HepG2 (cell line): ENCODE measurements at regions not wholly inside any gene's neighbourhood (a gene's known extent, or its start where the extent isn't known, plus 50 kb on each side); places are given as distances from the start of the nearest gene placed in this dataset.

ENCODE experiments used
- ATAC-seq: fragments of 200-7000 bp; cut with Tn5 transposase; 3 replicates; pipeline ENCODE4 v1.9.1; 2020; ENCODE audit warnings: mild to moderate bottlenecking, moderate library complexity
- BruUV-seq: library from RNA; stranded (reverse); fragments of 400-500 nt; replicated peaks from 2 replicates; lab custom pipeline; 2021; lab: Mats Ljungman, UMichigan
- CTCF ChIA-PET: fragments of 300-600 bp; formaldehyde crosslinking; extraction: SDS; loops from one replicate; lab custom pipeline; 2021; ENCODE audit warnings: low total read pairs, inconsistent platforms, low intra/inter-chr PET ratio; lab: Yijun Ruan, JAX
- POLR2A ChIA-PET: fragments of 350-600 bp; sonication (Branson Sonifier 250); formaldehyde crosslinking; loops from one replicate; lab custom pipeline; 2020; ENCODE audit warnings: antibody characterized with exemption, inconsistent platforms; lab: Yijun Ruan, JAX
- DNase-seq: peaks from one replicate; pipeline ENCODE4 v3.0.0-alpha.2; 2015; ENCODE audit warnings: low spot score
- FAIRE-seq: peaks from 3 replicates; lab custom pipeline; 2011; peaks lifted over from hg19 to GRCh38; lab: Jason Lieb, UNC
- H2AFZ ChIP-seq: one replicate; pipeline ENCODE4 v1.6.1; 2011; ENCODE audit warnings: low read length, inconsistent platforms
- H3K27ac ChIP-seq: fragments of 300-600 bp; 3 replicates; pipeline ENCODE4 v1.8.0; 2011; ENCODE audit warnings: mixed run types, mild to moderate bottlenecking, mixed read lengths, low read length, inconsistent platforms; ENCODE audit not compliant: insufficient read depth; ENCODE audit errors: extremely low read length
- H3K27me3 ChIP-seq, 2 experiments: fragments of 200-600 bp in 1 of 2; 2 replicates in 1 of 2; 3 replicates in 1 of 2; pipeline versions ENCODE4 v1.6.0 to v1.8.0; 2011; ENCODE audit warnings: low read length in 2 of 2, mild to moderate bottlenecking in 2 of 2, moderate library complexity in 2 of 2, inconsistent platforms in 1 of 2; ENCODE audit not compliant: insufficient read depth in 2 of 2, control insufficient read depth in 1 of 2
- H3K36me3 ChIP-seq, 2 experiments: fragments of 200-600 bp in 1 of 2; replicated peaks in 1 of 2; 2 replicates in 1 of 2; 3 replicates in 1 of 2; pipeline versions ENCODE4 v1.5.1 to v1.8.0; 2011; ENCODE audit warnings: low read length in 2 of 2, inconsistent platforms in 1 of 2; ENCODE audit not compliant: insufficient read depth in 2 of 2, control insufficient read depth in 1 of 2
- H3K4me1 ChIP-seq: 2 replicates; pipeline ENCODE4 v1.5.1; 2012; ENCODE audit warnings: low read length, inconsistent platforms; ENCODE audit not compliant: insufficient read depth
- H3K4me2 ChIP-seq: 2 replicates; pipeline ENCODE4 v1.6.0; 2011; ENCODE audit warnings: low read depth, low read length, inconsistent platforms
- H3K4me3 ChIP-seq, 3 experiments: fragments of 200-600 bp in 1 of 3; sonication (generic), shearing (Covaris generic) in 1 of 3; replicated peaks in 1 of 3; 2 replicates each; pipeline ENCODE4 v1.5.1; 2011 to 2016; ENCODE audit warnings: low read length in 3 of 3, inconsistent platforms in 2 of 3, low read depth in 2 of 3, mild to moderate bottlenecking in 2 of 3, control low read depth in 1 of 3, mixed read lengths in 1 of 3; ENCODE audit not compliant: insufficient read depth in 1 of 3
- H3K79me2 ChIP-seq: one replicate; pipeline ENCODE4 v1.6.1; 2011; ENCODE audit warnings: low read length, inconsistent platforms; ENCODE audit not compliant: insufficient read depth
- H3K9ac ChIP-seq: 2 replicates; pipeline ENCODE4 v1.6.0; 2011; ENCODE audit warnings: mild to moderate bottlenecking, low read depth, low read length, inconsistent platforms; ENCODE audit not compliant: insufficient read depth
- H3K9me3 ChIP-seq: 2 replicates; pipeline ENCODE4 v1.5.1; 2012; ENCODE audit warnings: mild to moderate bottlenecking, low read length
- H4K20me1 ChIP-seq: 2 replicates; pipeline ENCODE4 v1.6.0; 2011; ENCODE audit warnings: inconsistent platforms, mild to moderate bottlenecking, low read length, moderate library complexity; ENCODE audit not compliant: insufficient read depth
- AGO2 ChIP-seq: fragments of 200-400 bp; formaldehyde crosslinking; optimal IDR thresholded peaks from 2 replicates; pipeline ENCODE3; 2017; ENCODE audit warnings: mild to moderate bottlenecking, low read depth, low read length, moderate library complexity
- CHCHD3 ChIP-seq: sonication (generic); formaldehyde crosslinking; IDR thresholded peaks from 2 replicates; pipeline ENCODE4 v1.8.0; 2022; ENCODE audit warnings: mild to moderate bottlenecking, missing genetic modification reagents, moderate library complexity
- JUN ChIP-seq: sonication (generic); formaldehyde crosslinking; IDR thresholded peaks from 2 replicates; pipeline ENCODE4 v1.4.0; 2020; ENCODE audit warnings: mild to moderate bottlenecking, missing genetic modification reagents
- MZF1 ChIP-seq: sonication (generic); formaldehyde crosslinking; IDR thresholded peaks from 2 replicates; pipeline ENCODE4 v1.8.1; 2023; ENCODE audit warnings: mild to moderate bottlenecking, missing genetic modification reagents, borderline replicate concordance
- NKX3-1 ChIP-seq: sonication (generic); formaldehyde crosslinking; IDR thresholded peaks from 2 replicates; pipeline ENCODE4 v1.5.0; 2020; ENCODE audit warnings: missing genetic modification reagents
- TBX3 ChIP-seq: fragments of 450-650 bp; IDR thresholded peaks from 2 replicates; pipeline ENCODE4 v1.6.1; 2017; ENCODE audit warnings: antibody characterized with exemption, mild to moderate bottlenecking, inconsistent platforms, borderline replicate concordance
- ZBTB8A ChIP-seq: sonication (generic); formaldehyde crosslinking; IDR thresholded peaks from 2 replicates; pipeline ENCODE4 v1.4.0; 2020; ENCODE audit warnings: mild to moderate bottlenecking, low read depth, missing genetic modification reagents, borderline replicate concordance
- ZKSCAN8 ChIP-seq: IDR thresholded peaks from 2 replicates; pipeline ENCODE4 v1.6.1; 2016; ENCODE audit warnings: borderline replicate concordance, missing genetic modification reagents, missing compliant biosample characterization
- ZNF557 ChIP-seq: sonication (generic); formaldehyde crosslinking; IDR thresholded peaks from 2 replicates; pipeline ENCODE4 v1.4.0; 2020; ENCODE audit warnings: missing genetic modification reagents
- ZNF570 ChIP-seq: sonication (generic); formaldehyde crosslinking; IDR thresholded peaks from 2 replicates; pipeline ENCODE4 v1.4.0; 2020; ENCODE audit warnings: mild to moderate bottlenecking, missing genetic modification reagents, borderline replicate concordance
- ZNF772 ChIP-seq: sonication (generic); formaldehyde crosslinking; IDR thresholded peaks from 2 replicates; pipeline ENCODE4 v1.5.0; 2020; ENCODE audit warnings: mild to moderate bottlenecking, missing genetic modification reagents
- ZNF777 ChIP-seq: sonication (generic); formaldehyde crosslinking; IDR thresholded peaks from 2 replicates; pipeline ENCODE4 v1.4.0; 2020; ENCODE audit warnings: missing genetic modification reagents
- ZSCAN30 ChIP-seq: sonication (generic); formaldehyde crosslinking; IDR thresholded peaks from 2 replicates; pipeline ENCODE4 v1.5.0; 2020; ENCODE audit warnings: mild to moderate bottlenecking, missing genetic modification reagents
- WGBS: methylation state at CpG from one replicate; pipeline ENCODE4 v1.1.6; 2017; ENCODE audit warnings: low lambda C conversion rate; 5-methylcytosine and 5-hydroxymethylcytosine counted together
- in situ Hi-C: cut with HindIII; loops from 2 replicates; pipeline ENCODE4 v1.10.0; 2017; ENCODE audit warnings: low pct_unique_long_range_greater_than_20kb; ENCODE audit not compliant: extremely low pct_ligation_motif_present
- intact Hi-C: fragments of 100-400 bp; cut with micrococcal nuclease; formaldehyde crosslinking; loops from one replicate; pipeline ENCODE4 v1.10.0; 2022; ENCODE audit not compliant: unreplicated experiment
- TF ChIP-seq, protein P1 (sequence below): sonication (generic); formaldehyde crosslinking; IDR thresholded peaks from 2 replicates; pipeline ENCODE4 v1.8.0; 2022; ENCODE audit warnings: missing genetic modification reagents, low read depth, mild to moderate bottlenecking, borderline replicate concordance
- TF ChIP-seq, protein P2 (sequence below): sonication (generic); formaldehyde crosslinking; IDR thresholded peaks from 2 replicates; pipeline ENCODE4 v1.4.0; 2020; ENCODE audit warnings: low read depth, missing genetic modification reagents
- TF ChIP-seq, protein P3 (sequence below): sonication (generic); formaldehyde crosslinking; IDR thresholded peaks from 2 replicates; pipeline ENCODE4 v1.4.0; 2020; ENCODE audit warnings: missing genetic modification reagents
- TF ChIP-seq, protein P4 (sequence below): IDR thresholded peaks from 2 replicates; pipeline ENCODE4 v1.6.1; 2016; ENCODE audit warnings: missing genetic modification reagents, missing compliant biosample characterization

DNA sequence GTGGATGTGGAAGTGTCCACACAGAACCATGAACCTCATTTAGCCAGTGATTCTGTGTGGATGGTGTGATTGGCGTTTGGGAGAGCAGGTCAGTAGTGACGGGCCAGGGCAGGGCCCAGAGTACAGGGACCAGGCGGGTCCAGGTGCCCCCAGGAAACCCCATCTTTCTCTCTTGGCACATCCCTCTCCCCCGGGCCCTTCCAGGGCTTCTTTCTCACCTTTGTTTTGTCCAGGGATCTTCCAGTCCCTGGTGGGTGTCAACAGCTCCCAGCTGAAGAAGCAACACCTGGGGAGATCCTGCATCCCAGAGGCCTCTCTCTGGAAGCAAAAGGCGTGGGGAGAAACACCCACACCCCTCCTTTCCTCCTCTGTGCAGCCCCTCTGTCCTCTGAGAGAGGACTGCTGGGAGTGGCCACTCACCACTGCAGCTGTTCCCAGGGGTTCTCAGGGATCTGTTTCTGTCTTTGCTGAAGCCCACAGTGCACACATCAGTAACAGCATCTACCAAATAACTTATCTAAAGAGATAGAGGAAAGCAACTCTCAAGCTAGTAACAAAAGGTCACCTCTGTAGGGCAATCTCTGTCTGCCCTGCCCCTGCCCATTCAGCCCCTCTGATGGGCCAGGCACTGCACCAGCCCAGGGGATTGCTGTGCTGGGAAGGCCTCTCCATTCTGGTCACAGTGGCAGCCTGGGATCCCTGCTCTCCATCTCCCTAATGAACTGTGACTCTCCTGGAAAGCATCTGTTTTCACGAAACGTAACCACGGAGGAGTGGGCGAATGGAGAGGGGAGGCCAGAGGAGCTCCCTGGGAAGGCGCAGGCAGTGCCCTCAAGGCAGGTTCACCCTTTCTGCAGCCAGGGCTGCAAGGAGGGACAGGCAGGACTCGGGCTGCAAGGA is 98.3 kb upstream of the ALDH1A3 start (continued):
- no peak for TF ChIP-seq ZNF777 (CRISPR knock-in tag)
- TF ChIP-seq, protein P1, sequence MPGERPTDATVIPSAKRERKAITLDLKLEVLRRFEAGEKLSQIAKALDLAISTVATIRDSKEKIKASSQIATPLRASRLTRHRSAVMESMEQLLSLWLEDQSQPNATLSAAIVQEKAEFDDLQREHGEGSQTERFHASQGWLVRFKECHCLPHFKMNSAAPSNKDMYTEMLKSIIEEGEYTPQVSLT: no peak
- no peak for TF ChIP-seq ZNF557 (CRISPR knock-in tag)
- TF ChIP-seq ZNF570 (CRISPR knock-in tag): no peak

DNA sequence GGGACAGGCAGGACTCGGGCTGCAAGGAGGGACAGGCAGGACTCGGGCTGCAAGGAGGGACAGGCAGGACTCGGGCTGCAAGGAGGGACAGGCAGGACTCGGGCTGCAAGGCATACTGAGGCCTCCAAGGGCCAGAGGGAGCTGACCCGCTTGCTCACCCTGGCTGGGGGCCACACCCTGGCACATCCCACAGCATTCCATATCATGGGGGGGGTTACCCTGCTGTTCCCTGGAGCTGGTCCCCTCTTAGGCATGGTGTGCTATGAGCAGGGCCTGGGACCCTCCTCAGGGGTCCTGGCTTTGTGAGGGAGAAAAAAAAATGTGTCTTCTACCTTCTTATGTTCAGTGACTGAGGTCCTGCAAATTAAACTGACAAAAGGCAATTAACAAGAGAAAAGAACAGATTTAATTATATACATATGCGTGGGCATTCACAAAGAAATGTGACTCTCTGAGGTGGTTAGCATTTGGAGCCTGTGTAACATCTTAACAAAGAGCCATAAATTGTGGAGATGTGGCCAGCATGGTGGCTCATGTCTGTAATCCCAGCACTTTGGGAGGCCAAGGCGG is 97.6 kb upstream of the ALDH1A3 start:
- no peak overlapping the region for H3K4me2 ChIP-seq
- no peaks in the 10 kb centered on the region for H3K79me2 ChIP-seq
- no peaks in the 10 kb centered on the region for H3K9me3 ChIP-seq
- BruUV-seq: no TSS peak
- ATAC-seq (no peak), DNase-seq (no peak), FAIRE-seq (no peak)
- H3K27ac ChIP-seq: no peak overlapping the region
- H3K9ac ChIP-seq: no peak overlapping the region
- no peaks in the 10 kb centered on the region for H4K20me1 ChIP-seq
- H3K36me3 ChIP-seq: no peaks in the 10 kb centered on the region
- in situ Hi-C loops: no loop called here
- intact Hi-C loops: no loop called here
- ChIA-PET POLR2A (no interaction called here), CTCF (no interaction called here)
- no peaks in the 10 kb centered on the region for H3K4me1 ChIP-seq
- H3K4me3 ChIP-seq: no peak overlapping the region
- H3K27me3 ChIP-seq: peaks cover 0 to 33% of the 10 kb centered on the region in 2 experiments; a peak in 3 of 5 replicates
- no peak overlapping the region for H2AFZ ChIP-seq
- 9% methylated on average over 6 of the region's 7 CpGs for WGBS
- TF ChIP-seq TBX3: no peak
- TF ChIP-seq JUN (CRISPR knock-in tag): no peak
- TF ChIP-seq, protein P2, sequence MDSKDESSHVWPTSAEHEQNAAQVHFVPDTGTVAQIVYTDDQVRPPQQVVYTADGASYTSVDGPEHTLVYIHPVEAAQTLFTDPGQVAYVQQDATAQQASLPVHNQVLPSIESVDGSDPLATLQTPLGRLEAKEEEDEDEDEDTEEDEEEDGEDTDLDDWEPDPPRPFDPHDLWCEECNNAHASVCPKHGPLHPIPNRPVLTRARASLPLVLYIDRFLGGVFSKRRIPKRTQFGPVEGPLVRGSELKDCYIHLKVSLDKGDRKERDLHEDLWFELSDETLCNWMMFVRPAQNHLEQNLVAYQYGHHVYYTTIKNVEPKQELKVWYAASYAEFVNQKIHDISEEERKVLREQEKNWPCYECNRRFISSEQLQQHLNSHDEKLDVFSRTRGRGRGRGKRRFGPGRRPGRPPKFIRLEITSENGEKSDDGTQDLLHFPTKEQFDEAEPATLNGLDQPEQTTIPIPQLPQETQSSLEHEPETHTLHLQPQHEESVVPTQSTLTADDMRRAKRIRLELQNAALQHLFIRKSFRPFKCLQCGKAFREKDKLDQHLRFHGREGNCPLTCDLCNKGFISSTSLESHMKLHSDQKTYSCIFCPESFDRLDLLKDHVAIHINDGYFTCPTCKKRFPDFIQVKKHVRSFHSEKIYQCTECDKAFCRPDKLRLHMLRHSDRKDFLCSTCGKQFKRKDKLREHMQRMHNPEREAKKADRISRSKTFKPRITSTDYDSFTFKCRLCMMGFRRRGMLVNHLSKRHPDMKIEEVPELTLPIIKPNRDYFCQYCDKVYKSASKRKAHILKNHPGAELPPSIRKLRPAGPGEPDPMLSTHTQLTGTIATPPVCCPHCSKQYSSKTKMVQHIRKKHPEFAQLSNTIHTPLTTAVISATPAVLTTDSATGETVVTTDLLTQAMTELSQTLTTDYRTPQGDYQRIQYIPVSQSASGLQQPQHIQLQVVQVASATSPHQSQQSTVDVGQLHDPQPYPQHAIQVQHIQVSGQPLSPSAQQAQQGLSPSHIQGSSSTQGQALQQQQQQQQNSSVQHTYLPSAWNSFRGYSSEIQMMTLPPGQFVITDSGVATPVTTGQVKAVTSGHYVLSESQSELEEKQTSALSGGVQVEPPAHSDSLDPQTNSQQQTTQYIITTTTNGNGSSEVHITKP (CRISPR knock-in tag): no peak
- TF ChIP-seq, protein P3, sequence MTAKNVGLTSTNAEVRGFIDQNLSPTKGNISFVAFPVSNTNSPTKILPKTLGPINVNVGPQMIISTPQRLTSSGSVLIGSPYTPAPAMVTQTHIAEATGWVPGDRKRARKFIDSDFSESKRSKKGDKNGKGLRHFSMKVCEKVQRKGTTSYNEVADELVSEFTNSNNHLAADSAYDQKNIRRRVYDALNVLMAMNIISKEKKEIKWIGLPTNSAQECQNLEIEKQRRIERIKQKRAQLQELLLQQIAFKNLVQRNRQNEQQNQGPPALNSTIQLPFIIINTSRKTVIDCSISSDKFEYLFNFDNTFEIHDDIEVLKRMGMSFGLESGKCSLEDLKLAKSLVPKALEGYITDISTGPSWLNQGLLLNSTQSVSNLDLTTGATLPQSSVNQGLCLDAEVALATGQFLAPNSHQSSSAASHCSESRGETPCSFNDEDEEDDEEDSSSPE (CRISPR knock-in tag): no peak
- no peak for TF ChIP-seq ZNF772
- TF ChIP-seq MZF1: no peak
- TF ChIP-seq AGO2: no peak
- no peak for TF ChIP-seq ZKSCAN8 (CRISPR knock-in tag)
- TF ChIP-seq, protein P4, sequence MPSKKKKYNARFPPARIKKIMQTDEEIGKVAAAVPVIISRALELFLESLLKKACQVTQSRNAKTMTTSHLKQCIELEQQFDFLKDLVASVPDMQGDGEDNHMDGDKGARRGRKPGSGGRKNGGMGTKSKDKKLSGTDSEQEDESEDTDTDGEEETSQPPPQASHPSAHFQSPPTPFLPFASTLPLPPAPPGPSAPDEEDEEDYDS: no peak
- no peak for TF ChIP-seq NKX3-1 (CRISPR knock-in tag)
- TF ChIP-seq CHCHD3 (CRISPR knock-in tag): no peak
- no peak for TF ChIP-seq ZBTB8A (CRISPR knock-in tag)
- TF ChIP-seq ZSCAN30: no peak
